Ectodermal cell (in vitro differentiated cells): ENCODE measurements at regions not wholly inside any gene's neighbourhood (a gene's known extent, or its start where the extent isn't known, plus 50 kb on each side); places are given as distances from the start of the nearest gene placed in this dataset.
A peak's percentile ranks its signal among the peaks of the same experiment; 100 is the strongest.

Experiments used
- H3K27ac ChIP-seq: 2 replicates; pipeline ENCODE4 v1.7.0; 2013; ENCODE audit warnings: mild to moderate bottlenecking, low read depth, low read length; ENCODE audit not compliant: insufficient read depth, poor library complexity, severe bottlenecking
- H3K27me3 ChIP-seq: 2 replicates; pipeline ENCODE4 v1.7.0; 2013; ENCODE audit warnings: mild to moderate bottlenecking, low read length; ENCODE audit not compliant: insufficient read depth, control insufficient read depth, poor library complexity, severe bottlenecking
- H3K36me3 ChIP-seq: one replicate; pipeline ENCODE4 v1.7.0; 2013; ENCODE audit warnings: low read length; ENCODE audit not compliant: control insufficient read depth, insufficient read depth
- H3K4me1 ChIP-seq: one replicate; pipeline ENCODE4 v1.7.0; 2013; ENCODE audit warnings: low read length; ENCODE audit not compliant: control insufficient read depth, insufficient read depth
- H3K4me3 ChIP-seq: 2 replicates; pipeline ENCODE4 v1.7.0; 2013; ENCODE audit warnings: low read depth, low read length, control low read depth; ENCODE audit not compliant: insufficient read depth
- H3K9me3 ChIP-seq: 2 replicates; pipeline ENCODE4 v1.7.0; 2013; ENCODE audit warnings: mild to moderate bottlenecking, low read length, moderate library complexity; ENCODE audit not compliant: control insufficient read depth
- WGBS, 2 experiments: methylation state at CpG; one replicate each; pipeline ENCODE4 v1.1.7; 2013; ENCODE audit warnings: missing lambda C conversion rate in 2 of 2; 5-methylcytosine and 5-hydroxymethylcytosine counted together

DNA sequence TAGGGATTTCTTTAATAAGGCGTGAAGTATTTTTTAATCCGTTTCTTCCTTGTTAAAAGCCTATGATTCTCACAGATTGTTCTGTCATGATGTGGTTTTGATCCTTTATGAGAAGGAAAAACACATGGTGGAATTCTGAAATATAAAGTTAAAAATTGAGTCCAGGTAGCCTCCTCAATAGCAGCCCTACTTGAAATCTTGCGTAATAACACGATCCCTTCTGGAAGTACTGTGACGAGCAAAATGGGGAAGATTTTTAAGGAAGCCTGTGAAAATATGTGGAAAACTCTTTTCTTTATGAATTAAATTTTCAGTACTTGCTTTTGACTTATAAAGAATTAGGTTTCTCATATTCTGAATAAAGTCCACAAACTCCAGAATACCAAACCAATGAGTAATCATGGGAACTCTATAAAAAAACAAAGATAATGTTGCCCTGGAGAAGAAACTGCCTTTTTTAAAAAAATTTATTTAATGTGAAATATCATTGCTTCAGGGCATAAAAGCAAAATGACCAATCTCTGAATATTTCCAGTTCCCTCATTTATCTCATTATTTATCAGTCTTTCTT is 476.4 kb upstream of the ZEB2 start:
- Histone ChIP-seq H3K27me3 (no peaks in the 10 kb centered on the region), H3K27ac (no peak overlapping the region), H3K4me3 (no peak overlapping the region), H3K9me3 (no peaks in the 10 kb centered on the region), H3K4me1 (no peaks in the 10 kb centered on the region), H3K36me3 (no peaks in the 10 kb centered on the region)
- WGBS, 2 experiments, result 91 to 92% methylated on average over 5 of the region's 5 CpGs

DNA sequence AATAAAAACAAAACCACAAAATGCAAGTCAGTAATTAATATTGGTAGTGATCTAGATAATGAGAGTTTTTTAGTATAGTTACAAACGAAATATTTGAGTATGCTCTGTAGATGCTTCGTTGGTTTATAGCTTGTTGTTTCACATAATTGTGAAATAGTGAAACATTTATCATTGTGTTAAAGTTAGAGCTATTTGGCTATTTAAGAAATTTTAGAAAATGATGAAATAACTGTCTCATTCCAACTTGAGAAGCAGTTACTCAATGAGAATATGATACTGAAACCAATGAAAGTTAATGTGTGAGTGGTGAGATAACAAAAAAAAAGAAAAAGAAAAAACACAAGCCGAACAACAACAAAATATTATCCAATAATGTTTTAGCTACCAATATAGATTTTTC is 475.6 kb upstream of the ZEB2 start:
- H3K9me3 ChIP-seq, result no peaks in the 10 kb centered on the region
- H3K4me3 ChIP-seq, result no peak overlapping the region
- H3K36me3 ChIP-seq, result no peaks in the 10 kb centered on the region
- H3K4me1 ChIP-seq, result peaks cover 5% of the 10 kb centered on the region
- no peaks in the 10 kb centered on the region for H3K27me3 ChIP-seq
- WGBS, 2 experiments, result 78 to 81% methylated on average over 2 of the region's 3 CpGs
- H3K27ac ChIP-seq, result no peak overlapping the region

- peaks cover 12% of the 10 kb centered on the region for H3K4me1 ChIP-seq
- H3K27ac ChIP-seq, result peak overlapping the region; percentile 40
- H3K27me3 ChIP-seq, result no peaks in the 10 kb centered on the region
- 0 to 20% methylated on average over 1 of the region's 1 CpG for WGBS, 2 experiments
- H3K9me3 ChIP-seq, result no peaks in the 10 kb centered on the region
- no peak overlapping the region for H3K4me3 ChIP-seq
- no peaks in the 10 kb centered on the region for H3K36me3 ChIP-seq
Measured at GRCh38 chr2:144990661-144991060, 470.7 kb upstream of the ZEB2 start.

GRCh38 chr2:144989579-144990270 is 469.8 kb upstream of the ZEB2 start:
- Histone ChIP-seq H3K27ac (no peak overlapping the region), H3K27me3 (no peaks in the 10 kb centered on the region), H3K36me3 (no peaks in the 10 kb centered on the region), H3K4me3 (no peak overlapping the region), H3K9me3 (peaks cover 2% of the 10 kb centered on the region), H3K4me1 (peaks cover 12% of the 10 kb centered on the region)
- WGBS, 2 experiments, result 80 to 83% methylated on average over 2 of the region's 2 CpGs

- H3K27ac ChIP-seq, result no peak overlapping the region
Measured at GRCh38 chr2:144988591-144988990, 468.7 kb upstream of the ZEB2 start.

GRCh38 chr2:144986691-144987090 is 466.8 kb upstream of the ZEB2 start:
- no peaks in the 10 kb centered on the region for H3K36me3 ChIP-seq

More at GRCh38 chr2:144988591-144988990, 468.7 kb upstream of the ZEB2 start:
- H3K9me3 ChIP-seq, result peaks cover 2% of the 10 kb centered on the region
- H3K4me1 ChIP-seq, result peaks cover 12% of the 10 kb centered on the region
- H3K27me3 ChIP-seq, result no peaks in the 10 kb centered on the region
- no peaks in the 10 kb centered on the region for H3K36me3 ChIP-seq
- no peak overlapping the region for H3K4me3 ChIP-seq

DNA sequence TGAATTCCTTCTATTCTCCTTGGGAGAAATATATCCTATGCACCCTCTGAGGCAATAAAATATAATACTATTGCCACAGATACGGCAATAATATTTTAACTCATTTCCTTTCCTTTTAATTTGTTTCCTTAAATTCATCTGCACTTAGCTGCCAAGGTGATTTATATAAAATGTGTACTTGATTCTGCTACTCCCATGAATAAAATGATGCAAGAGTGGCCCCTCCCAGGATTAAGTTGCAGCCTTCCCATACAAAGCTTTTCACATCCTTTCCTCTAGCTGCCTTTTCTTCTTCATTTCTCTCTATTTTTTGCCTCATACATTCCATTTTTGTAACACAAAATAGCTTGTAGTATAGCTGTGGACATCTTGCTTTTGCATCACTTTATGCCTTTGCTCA is 464.1 kb upstream of the ZEB2 start:
- WGBS, 2 experiments, result 80 to 100% methylated on average over 1 of the region's 1 CpG

More at GRCh38 chr2:144986691-144987090, 466.8 kb upstream of the ZEB2 start:
- H3K4me1 ChIP-seq, result peaks cover 12% of the 10 kb centered on the region
- H3K9me3 ChIP-seq, result peaks cover 2% of the 10 kb centered on the region
- H3K27ac ChIP-seq, result no peak overlapping the region
- 96% methylated on average over 2 of the region's 2 CpGs for WGBS, 2 experiments
- no peak overlapping the region for H3K4me3 ChIP-seq
- no peaks in the 10 kb centered on the region for H3K27me3 ChIP-seq

GRCh38 chr2:144983107-144983506 is 463.2 kb upstream of the ZEB2 start:
- Histone ChIP-seq H3K4me3 (no peak overlapping the region), H3K27ac (no peak overlapping the region), H3K9me3 (peaks cover 2% of the 10 kb centered on the region), H3K36me3 (no peaks in the 10 kb centered on the region), H3K4me1 (no peaks in the 10 kb centered on the region), H3K27me3 (no peaks in the 10 kb centered on the region)
- WGBS, 2 experiments, result 89 to 93% methylated on average over 2 of the region's 2 CpGs

More for the DNA sequence above, 464.1 kb upstream of the ZEB2 start:
- Histone ChIP-seq H3K36me3 (no peaks in the 10 kb centered on the region), H3K27me3 (no peaks in the 10 kb centered on the region), H3K27ac (no peak overlapping the region), H3K4me3 (no peak overlapping the region), H3K9me3 (peaks cover 2% of the 10 kb centered on the region), H3K4me1 (no peaks in the 10 kb centered on the region)

- no peak overlapping the region for H3K4me3 ChIP-seq
- H3K9me3 ChIP-seq, result peaks cover 2% of the 10 kb centered on the region
- WGBS, 2 experiments, result 97 to 100% methylated on average over 2 of the region's 2 CpGs
- no peaks in the 10 kb centered on the region for H3K4me1 ChIP-seq
- no peaks in the 10 kb centered on the region for H3K36me3 ChIP-seq
- no peaks in the 10 kb centered on the region for H3K27me3 ChIP-seq
- H3K27ac ChIP-seq, result no peak overlapping the region
Measured at GRCh38 chr2:144982481-144982880, 462.6 kb upstream of the ZEB2 start.

- Histone ChIP-seq H3K36me3 (no peaks in the 10 kb centered on the region), H3K9me3 (no peaks in the 10 kb centered on the region), H3K4me3 (no peak overlapping the region), H3K4me1 (no peaks in the 10 kb centered on the region), H3K27ac (no peak overlapping the region), H3K27me3 (no peaks in the 10 kb centered on the region)
- 91 to 93% methylated on average over 3 of the region's 3 CpGs for WGBS, 2 experiments
Measured at GRCh38 chr2:144975881-144976280, 456.0 kb upstream of the ZEB2 start.
